Transverse colon (tissue), 4 donors: ENCODE measurements at regions not wholly inside any gene's neighbourhood (a gene's known extent, or its start where the extent isn't known, plus 50 kb on each side); places are given as distances from the start of the nearest gene placed in this dataset.

Source experiments
- DNase-seq: peaks from one replicate; pipeline ENCODE4 v3.0.0-alpha.2; 2019
- H3K27ac ChIP-seq, 4 donors: fragments of 200-600 bp; sonication (generic); 2 replicates each; pipeline ENCODE4 v1.5.1; 2016 to 2018; ENCODE audit warnings: inconsistent platforms in 4 of 4
- H3K27me3 ChIP-seq: fragments of 200-600 bp; sonication (generic); 2 replicates; pipeline ENCODE4 v1.5.1; 2017; ENCODE audit warnings: inconsistent platforms
- H3K36me3 ChIP-seq, 4 donors: fragments of 200-600 bp; sonication (generic); 2 replicates each; pipeline ENCODE4 v1.5.1; 2017 to 2019; ENCODE audit warnings: inconsistent platforms in 4 of 4
- H3K4me1 ChIP-seq, 4 donors: fragments of 200-600 bp; sonication (generic); 2 replicates each; pipeline ENCODE4 v1.5.1; 2017 to 2020; ENCODE audit warnings: inconsistent platforms in 4 of 4
- H3K4me3 ChIP-seq, 4 donors: fragments of 200-600 bp; sonication (generic); 1 replicate in 1 of 4; 2 replicates in 3 of 4; pipeline versions ENCODE4 v1.5.1 to v1.6.1; 2017 to 2019; ENCODE audit warnings: inconsistent platforms in 4 of 4
- H3K9me3 ChIP-seq, 2 donors: fragments of 200-600 bp; sonication (generic); 2 replicates each; pipeline ENCODE4 v1.5.1; 2017 to 2019; ENCODE audit warnings: inconsistent platforms in 2 of 2
- CTCF ChIP-seq, 5 experiments: fragments of 200-600 bp in 3 of 5; fragments of 450-650 bp in 2 of 5; sonication (generic) in 3 of 5; IDR thresholded peaks; 1 replicate in 2 of 5; 2 replicates in 3 of 5; pipeline ENCODE4 v1.5.1; 2016 to 2017; ENCODE audit warnings: antibody characterized with exemption in 5 of 5, inconsistent platforms in 3 of 5, mild to moderate bottlenecking in 2 of 5, moderate library complexity in 1 of 5
- EP300 ChIP-seq: sonication (generic); formaldehyde crosslinking; IDR thresholded peaks from one replicate; pipeline ENCODE4 v1.6.1; 2017; ENCODE audit warnings: antibody characterized with exemption, low read depth
- POLR2A ChIP-seq: fragments of 450-650 bp; IDR thresholded peaks from one replicate; pipeline ENCODE4 v1.6.1; 2016; ENCODE audit warnings: antibody characterized with exemption, mild to moderate bottlenecking, moderate library complexity
- POLR2AphosphoS5 ChIP-seq, 3 donors: sonication (generic); formaldehyde crosslinking; IDR thresholded peaks; one replicate each; pipeline ENCODE4 v1.6.1; 2016; ENCODE audit warnings: antibody characterized with exemption in 3 of 3
- WGBS, 2 donors: methylation state at CpG; one replicate each; pipeline ENCODE4 v1.1.5; 2018; ENCODE audit warnings: low coverage in 1 of 2; 5-methylcytosine and 5-hydroxymethylcytosine counted together
- in situ Hi-C, 4 donors: fragments of 200-750 bp; cut with MboI; loops; one replicate each; pipeline versions ENCODE4 v1.15.0 to v1.15.1; 2017; ENCODE audit warnings: low sequenced_read_pairs in 3 of 4, low pct_ligation_motif_present in 1 of 4, low pct_unique_long_range_greater_than_20kb in 1 of 4
- intact Hi-C: fragments of 100-400 bp; cut with DNase I; formaldehyde crosslinking; loops from one replicate; pipeline ENCODE4 v1.15.1; 2023; ENCODE audit warnings: low total_unique reads

DNA sequence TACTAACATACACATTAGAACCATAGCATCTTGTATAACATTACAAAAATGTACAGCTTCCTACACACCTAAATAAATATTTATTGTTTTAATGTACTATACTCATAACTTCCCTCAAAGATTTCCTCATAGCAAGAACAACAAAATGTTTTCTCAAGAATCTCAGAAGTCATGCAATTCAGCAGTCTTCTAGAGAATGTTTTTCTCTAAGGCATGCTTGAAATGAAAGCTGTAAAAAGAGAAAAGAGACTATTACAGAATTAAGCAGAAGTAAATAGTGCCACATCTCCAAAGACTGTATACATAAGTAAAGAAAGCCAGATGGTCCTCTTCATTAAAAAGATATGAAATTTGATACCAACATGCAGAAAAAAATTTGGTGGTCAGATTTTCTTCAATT lies 672.2 kb downstream of the EPM2A start:
- TF ChIP-seq POLR2AphosphoS5 (IDR thresholded peaks at IDR 0.05) = no peak
- TF ChIP-seq CTCF (IDR thresholded peaks at IDR 0.05) = no peak
- no peak for TF ChIP-seq EP300
- no peak for TF ChIP-seq POLR2A
- in situ Hi-C loops (no loop called here), intact Hi-C loops (no loop called here)

GRCh38 chr6:145067430-145067829 lies 667.9 kb downstream of the EPM2A start:
- no peaks in the 10 kb centered on the region for H3K27me3 ChIP-seq
- no peak overlapping the region for H3K4me3 ChIP-seq
- no peaks in the 10 kb centered on the region for H3K4me1 ChIP-seq
- H3K27ac ChIP-seq = no peak overlapping the region
- in situ Hi-C loops (no loop called here), intact Hi-C loops (no loop called here)
- no peaks in the 10 kb centered on the region for H3K9me3 ChIP-seq
- no peaks in the 10 kb centered on the region for H3K36me3 ChIP-seq
- no peak for DNase-seq
- TF ChIP-seq POLR2A (no peak), CTCF (IDR thresholded peaks at IDR 0.05) (no peak)

More for the DNA sequence above, 672.2 kb downstream of the EPM2A start:
- no peak for DNase-seq
- Histone ChIP-seq H3K27ac (no peak overlapping the region), H3K4me3 (no peak overlapping the region), H3K9me3 (no peaks in the 10 kb centered on the region), H3K27me3 (no peaks in the 10 kb centered on the region), H3K4me1 (no peaks in the 10 kb centered on the region), H3K36me3 (no peaks in the 10 kb centered on the region)

DNA sequence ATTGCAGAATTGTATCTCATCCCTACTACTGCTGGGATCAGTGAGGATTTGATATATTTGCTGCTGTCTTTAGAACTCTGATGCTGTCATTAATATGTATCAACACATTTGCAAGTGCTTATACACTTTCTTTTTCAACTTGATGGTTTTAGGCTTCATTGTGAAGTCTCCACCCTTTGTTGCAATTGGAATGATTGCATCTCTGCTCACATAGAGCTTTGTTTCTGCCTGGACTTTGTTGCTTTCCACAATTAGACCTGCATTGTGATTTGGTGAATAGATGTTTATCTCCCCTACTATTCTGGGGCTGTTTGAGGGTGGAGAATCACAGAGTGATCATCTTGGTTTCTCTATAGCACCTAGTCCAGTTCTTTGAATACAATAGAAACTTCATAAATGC lies 666.7 kb downstream of the EPM2A start:
- H3K4me3 ChIP-seq = no peak overlapping the region
- no peak for DNase-seq
- TF ChIP-seq EP300 = no peak
- no peak for TF ChIP-seq CTCF (IDR thresholded peaks at IDR 0.05)
- TF ChIP-seq POLR2A = no peak
- no peak for TF ChIP-seq POLR2AphosphoS5 (IDR thresholded peaks at IDR 0.05)
- no peaks in the 10 kb centered on the region for H3K9me3 ChIP-seq
- no peaks in the 10 kb centered on the region for H3K4me1 ChIP-seq
- intact Hi-C loops (no loop called here), in situ Hi-C loops (no loop called here)
- H3K36me3 ChIP-seq = no peaks in the 10 kb centered on the region
- no peak overlapping the region for H3K27ac ChIP-seq
- H3K27me3 ChIP-seq = no peaks in the 10 kb centered on the region

GRCh38 chr6:145069966-145070365 lies 665.4 kb downstream of the EPM2A start:
- no peak overlapping the region for H3K4me3 ChIP-seq
- H3K4me1 ChIP-seq = no peaks in the 10 kb centered on the region
- 79 to 91% methylated on average over 2 of the region's 2 CpGs for WGBS, 2 donors
- in situ Hi-C loops = no loop called here
- no peak for DNase-seq
- intact Hi-C loops = no loop called here
- H3K27ac ChIP-seq = no peak overlapping the region
- H3K36me3 ChIP-seq = no peaks in the 10 kb centered on the region
- no peaks in the 10 kb centered on the region for H3K27me3 ChIP-seq
- TF ChIP-seq EP300 (no peak), POLR2AphosphoS5 (IDR thresholded peaks at IDR 0.05) (no peak), POLR2A (no peak), CTCF (IDR thresholded peaks at IDR 0.05) (no peak)
- no peaks in the 10 kb centered on the region for H3K9me3 ChIP-seq
